ENCODE measurements at regions not wholly inside any gene's neighbourhood (a gene's known extent, or its start where the extent isn't known, plus 50 kb on each side); places are given as distances from the start of the nearest gene placed in this dataset.

- H3K9me3 Mint-ChIP-seq: no peaks in the 10 kb centered on the region
- Histone ChIP-seq H3K4me3 (ENCODE audit: low read length) (no peak overlapping the region), H3K9me3 (ENCODE audit: low read length) (no peaks in the 10 kb centered on the region), H3K27ac (ENCODE audit: low read depth, low read length) (no peak overlapping the region), H3K4me1 (ENCODE audit: insufficient read depth, low read length) (no peaks in the 10 kb centered on the region), H3K36me3 (ENCODE audit: insufficient read depth, low read length) (no peaks in the 10 kb centered on the region), H3K27me3 (ENCODE audit: insufficient read depth, low read length, poor library complexity, severe bottlenecking) (no peaks in the 10 kb centered on the region)
- ChIA-PET CTCF (no interaction called here), POLR2A (no interaction called here)
- no peaks in the 10 kb centered on the region for H3K4me1 Mint-ChIP-seq
- H3K27ac Mint-ChIP-seq: no peak overlapping the region
- H3K27me3 Mint-ChIP-seq: peaks cover 3 to 8% of the 10 kb centered on the region in 2 donors
- DNase-seq: no peak
- no peaks in the 10 kb centered on the region for H3K36me3 Mint-ChIP-seq
- H3K4me3 Mint-ChIP-seq: no peak overlapping the region
These were observed 420.6 kb downstream of the IRS1 start for GRCh38 chr2:226378753-226379705.

GRCh38 chr2:226376516-226377180 is 423.0 kb downstream of the IRS1 start:
- H3K27me3 ChIP-seq (ENCODE audit: insufficient read depth, low read length, poor library complexity, severe bottlenecking): no peaks in the 10 kb centered on the region
- H3K9me3 ChIP-seq (ENCODE audit: low read length): no peaks in the 10 kb centered on the region
- Mint-ChIP-seq H3K4me3 (no peak overlapping the region), H3K27ac (no peak overlapping the region), H3K27me3 (peaks cover 7 to 15% of the 10 kb centered on the region in 2 donors), H3K4me1 (no peaks in the 10 kb centered on the region), H3K9me3 (no peaks in the 10 kb centered on the region), H3K36me3 (no peaks in the 10 kb centered on the region)
- H3K27ac ChIP-seq (ENCODE audit: low read depth, low read length): no peak overlapping the region
- no peak overlapping the region for H3K4me3 ChIP-seq (ENCODE audit: low read length)
- no peak for DNase-seq
- POLR2A ChIA-PET: no interaction called here
- no peaks in the 10 kb centered on the region for H3K4me1 ChIP-seq (ENCODE audit: insufficient read depth, low read length)
- no peaks in the 10 kb centered on the region for H3K36me3 ChIP-seq (ENCODE audit: insufficient read depth, low read length)
- CTCF ChIA-PET: no interaction called here

GRCh38 chr2:226366920-226367319 is 432.7 kb downstream of the IRS1 start:
- no peak overlapping the region for H3K27ac ChIP-seq (ENCODE audit: low read depth, low read length)
- no peaks in the 10 kb centered on the region for H3K9me3 ChIP-seq (ENCODE audit: low read length)
- H3K4me3 Mint-ChIP-seq: no peak overlapping the region
- DNase-seq: no peak
- H3K27me3 ChIP-seq (ENCODE audit: insufficient read depth, low read length, poor library complexity, severe bottlenecking): no peaks in the 10 kb centered on the region
- no peaks in the 10 kb centered on the region for H3K36me3 ChIP-seq (ENCODE audit: insufficient read depth, low read length)
- H3K27ac Mint-ChIP-seq: no peak overlapping the region
- no peaks in the 10 kb centered on the region for H3K4me1 ChIP-seq (ENCODE audit: insufficient read depth, low read length)
- ChIA-PET CTCF (no interaction called here), POLR2A (no interaction called here)
- peaks cover 9 to 11% of the 10 kb centered on the region in 2 donors for H3K27me3 Mint-ChIP-seq
- no peaks in the 10 kb centered on the region for H3K4me1 Mint-ChIP-seq
- H3K36me3 Mint-ChIP-seq: no peaks in the 10 kb centered on the region
- peaks cover 0 to 2% (median 0%) of the 10 kb centered on the region in 5 donors for H3K9me3 Mint-ChIP-seq
- H3K4me3 ChIP-seq (ENCODE audit: low read length): no peak overlapping the region

GRCh38 chr2:226364217-226364616 is 435.4 kb downstream of the IRS1 start:
- ChIA-PET CTCF (no interaction called here), POLR2A (no interaction called here)
- Histone ChIP-seq H3K4me1 (ENCODE audit: insufficient read depth, low read length) (no peaks in the 10 kb centered on the region), H3K27me3 (ENCODE audit: insufficient read depth, low read length, poor library complexity, severe bottlenecking) (no peaks in the 10 kb centered on the region), H3K9me3 (ENCODE audit: low read length) (no peaks in the 10 kb centered on the region), H3K4me3 (ENCODE audit: low read length) (no peak overlapping the region), H3K36me3 (ENCODE audit: insufficient read depth, low read length) (no peaks in the 10 kb centered on the region), H3K27ac (ENCODE audit: low read depth, low read length) (no peak overlapping the region)
- H3K9me3 Mint-ChIP-seq: peaks cover 0 to 2% (median 0%) of the 10 kb centered on the region in 5 donors
- DNase-seq: no peak
- H3K27me3 Mint-ChIP-seq: peaks cover 9% of the 10 kb centered on the region in 2 donors
- no peaks in the 10 kb centered on the region for H3K4me1 Mint-ChIP-seq
- no peak overlapping the region for H3K27ac Mint-ChIP-seq
- no peak overlapping the region for H3K4me3 Mint-ChIP-seq
- no peaks in the 10 kb centered on the region for H3K36me3 Mint-ChIP-seq

DNA sequence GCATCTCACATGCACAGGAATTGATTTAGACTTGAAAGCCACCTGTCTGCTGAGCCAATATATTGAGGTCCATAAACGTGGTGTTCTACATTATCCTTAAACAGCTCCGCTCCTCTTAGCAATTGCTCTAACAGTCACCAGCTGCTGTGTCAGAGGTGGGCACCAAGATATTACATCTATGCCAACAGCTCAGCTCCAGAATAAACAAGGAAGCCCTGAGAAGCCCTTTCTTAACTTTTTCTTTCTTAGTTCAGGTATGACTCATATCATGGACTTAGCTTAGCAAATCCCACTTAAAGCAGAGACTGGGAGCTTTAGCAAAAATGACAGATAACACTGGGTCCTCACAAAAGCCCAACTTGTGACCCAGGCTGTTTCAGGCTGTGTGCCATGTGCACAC is 436.6 kb downstream of the IRS1 start:
- no peak overlapping the region for H3K4me3 Mint-ChIP-seq
- H3K4me3 ChIP-seq (ENCODE audit: low read length): no peak overlapping the region
- no peaks in the 10 kb centered on the region for H3K36me3 ChIP-seq (ENCODE audit: insufficient read depth, low read length)
- no peak for DNase-seq
- H3K9me3 ChIP-seq (ENCODE audit: low read length): no peaks in the 10 kb centered on the region
- no peaks in the 10 kb centered on the region for H3K27me3 ChIP-seq (ENCODE audit: insufficient read depth, low read length, poor library complexity, severe bottlenecking)
- no peak overlapping the region for H3K27ac ChIP-seq (ENCODE audit: low read depth, low read length)
- no peak overlapping the region for H3K27ac Mint-ChIP-seq
- H3K27me3 Mint-ChIP-seq: peaks cover 6 to 12% of the 10 kb centered on the region in 2 donors
- H3K9me3 Mint-ChIP-seq: peaks cover 0 to 2% (median 0%) of the 10 kb centered on the region in 5 donors
- CTCF ChIA-PET: no interaction called here
- H3K36me3 Mint-ChIP-seq: no peaks in the 10 kb centered on the region
- H3K4me1 ChIP-seq (ENCODE audit: insufficient read depth, low read length): no peaks in the 10 kb centered on the region
- POLR2A ChIA-PET: no interaction called here
- no peaks in the 10 kb centered on the region for H3K4me1 Mint-ChIP-seq

DNA sequence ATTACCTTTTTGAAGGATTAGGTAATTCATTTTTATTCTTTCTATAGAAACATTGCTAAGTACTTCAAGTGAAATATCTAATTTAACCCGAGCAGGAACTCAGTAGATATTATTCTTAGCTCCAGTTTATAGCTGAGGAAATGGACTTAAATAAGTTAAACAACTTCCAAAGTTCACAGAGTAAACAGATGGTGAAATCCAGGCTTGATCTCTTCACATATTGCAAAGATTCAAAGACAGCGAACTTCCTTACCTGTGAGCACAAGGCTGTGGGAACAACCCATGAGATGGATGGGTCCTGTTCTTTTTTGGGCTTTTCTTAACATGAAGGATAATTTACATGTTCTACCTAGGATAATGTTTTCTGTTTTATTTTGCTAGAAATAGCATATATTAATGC is 439.0 kb downstream of the IRS1 start:
- H3K4me3 Mint-ChIP-seq: no peak overlapping the region
- H3K27me3 ChIP-seq (ENCODE audit: insufficient read depth, low read length, poor library complexity, severe bottlenecking): no peaks in the 10 kb centered on the region
- no peaks in the 10 kb centered on the region for H3K36me3 ChIP-seq (ENCODE audit: insufficient read depth, low read length)
- no peaks in the 10 kb centered on the region for H3K9me3 ChIP-seq (ENCODE audit: low read length)
- no peak for DNase-seq
- H3K4me3 ChIP-seq (ENCODE audit: low read length): no peak overlapping the region
- no peaks in the 10 kb centered on the region for H3K4me1 ChIP-seq (ENCODE audit: insufficient read depth, low read length)
- H3K27ac ChIP-seq (ENCODE audit: low read depth, low read length): no peak overlapping the region
- no peak overlapping the region for H3K27ac Mint-ChIP-seq
- ChIA-PET CTCF (no interaction called here), POLR2A (no interaction called here)
- peaks cover 0 to 2% (median 0%) of the 10 kb centered on the region in 5 donors for H3K9me3 Mint-ChIP-seq
- H3K36me3 Mint-ChIP-seq: no peaks in the 10 kb centered on the region
- no peaks in the 10 kb centered on the region for H3K4me1 Mint-ChIP-seq
- H3K27me3 Mint-ChIP-seq: peaks cover 3 to 18% of the 10 kb centered on the region in 2 donors

DNA sequence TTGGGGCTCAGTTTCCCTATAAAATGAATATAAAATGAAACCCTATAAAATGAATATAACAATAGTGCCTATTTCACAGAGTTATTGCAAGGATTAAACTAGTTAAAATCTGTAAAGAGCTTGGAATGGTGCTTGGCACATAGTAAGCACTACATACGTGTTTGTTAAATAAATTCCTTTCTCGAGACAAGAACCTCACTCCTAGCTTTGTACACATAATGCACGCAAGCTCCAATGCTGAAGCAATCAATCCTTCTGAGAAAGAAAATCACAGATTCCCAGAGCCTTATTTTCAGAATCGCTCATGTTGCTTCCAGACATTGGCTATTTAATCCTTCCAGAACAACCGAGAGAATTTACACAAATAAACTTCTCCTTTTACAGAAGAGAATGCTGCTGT is 440.9 kb downstream of the IRS1 start:
- ChIA-PET CTCF (no interaction called here), POLR2A (no interaction called here)
- no peaks in the 10 kb centered on the region for H3K4me1 ChIP-seq (ENCODE audit: insufficient read depth, low read length)
- no peaks in the 10 kb centered on the region for H3K9me3 ChIP-seq (ENCODE audit: low read length)
- no peak overlapping the region for H3K4me3 ChIP-seq (ENCODE audit: low read length)
- H3K27me3 ChIP-seq (ENCODE audit: insufficient read depth, low read length, poor library complexity, severe bottlenecking): no peaks in the 10 kb centered on the region
- H3K36me3 ChIP-seq (ENCODE audit: insufficient read depth, low read length): no peaks in the 10 kb centered on the region
- Mint-ChIP-seq H3K27ac (no peak overlapping the region), H3K27me3 (peaks cover 3 to 18% of the 10 kb centered on the region in 2 donors), H3K4me1 (no peaks in the 10 kb centered on the region), H3K36me3 (no peaks in the 10 kb centered on the region), H3K9me3 (no peaks in the 10 kb centered on the region), H3K4me3 (no peak overlapping the region)
- no peak for DNase-seq
- no peak overlapping the region for H3K27ac ChIP-seq (ENCODE audit: low read depth, low read length)

DNA sequence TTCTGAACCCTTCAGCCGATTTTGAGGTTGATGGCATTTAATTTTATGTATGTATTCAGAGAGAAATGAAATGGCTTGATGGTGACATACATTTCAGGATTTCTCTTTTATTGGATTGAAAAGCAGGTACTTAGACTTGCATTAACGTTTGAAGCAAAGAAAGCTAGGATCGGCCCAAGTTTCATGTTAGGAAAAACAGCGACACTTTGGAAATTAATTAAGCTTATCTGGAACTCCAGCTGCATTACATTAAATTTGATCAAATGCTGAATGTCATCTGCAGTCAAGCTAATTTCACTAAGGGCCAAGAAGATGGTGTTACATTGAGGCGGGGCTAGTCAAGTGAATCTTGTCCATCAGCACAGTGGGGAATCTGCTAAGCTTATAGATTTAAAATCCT is 441.8 kb downstream of the IRS1 start:
- no peaks in the 10 kb centered on the region for H3K36me3 ChIP-seq (ENCODE audit: insufficient read depth, low read length)
- no peaks in the 10 kb centered on the region for H3K4me1 ChIP-seq (ENCODE audit: insufficient read depth, low read length)
- H3K4me3 ChIP-seq (ENCODE audit: low read length): no peak overlapping the region
- H3K27me3 Mint-ChIP-seq: peaks cover 3 to 18% of the 10 kb centered on the region in 2 donors
- no peak overlapping the region for H3K27ac Mint-ChIP-seq
- no peak overlapping the region for H3K4me3 Mint-ChIP-seq
- CTCF ChIA-PET: no interaction called here
- POLR2A ChIA-PET: no interaction called here
- H3K27me3 ChIP-seq (ENCODE audit: insufficient read depth, low read length, poor library complexity, severe bottlenecking): no peaks in the 10 kb centered on the region
- no peaks in the 10 kb centered on the region for H3K9me3 ChIP-seq (ENCODE audit: low read length)
- no peak for DNase-seq
- H3K9me3 Mint-ChIP-seq: no peaks in the 10 kb centered on the region
- no peak overlapping the region for H3K27ac ChIP-seq (ENCODE audit: low read depth, low read length)
- H3K36me3 Mint-ChIP-seq: no peaks in the 10 kb centered on the region
- no peaks in the 10 kb centered on the region for H3K4me1 Mint-ChIP-seq

Measured in CD8-positive, alpha-beta memory T cell (primary cell).